CD4-positive, alpha-beta memory T cell (primary cell): ENCODE measurements at regions not wholly inside any gene's neighbourhood (a gene's known extent, or its start where the extent isn't known, plus 50 kb on each side); places are given as distances from the start of the nearest gene placed in this dataset.

Source experiments
- CTCF ChIA-PET: fragments of 350-600 bp; sonication (Branson Sonifier 250); formaldehyde crosslinking; loops from one replicate; lab custom pipeline; 2021; ENCODE audit warnings: inconsistent platforms; ENCODE audit not compliant: partially characterized antibody; lab: Charles Lee
- POLR2A ChIA-PET: fragments of 350-600 bp; sonication (Branson Sonifier 250); formaldehyde crosslinking; loops from one replicate; lab custom pipeline; 2021; ENCODE audit not compliant: partially characterized antibody; lab: Charles Lee
- DNase-seq, 5 donors: peaks; one replicate each; pipeline versions ENCODE4 v3.0.0 to v3.0.0-alpha.2; 2020 to 2022; ENCODE audit warnings: mixed read lengths in 1 of 5
- H3K27ac ChIP-seq: one replicate; pipeline ENCODE4 v1.7.0; 2013; ENCODE audit warnings: low read depth, low read length
- H3K27me3 ChIP-seq: 2 replicates; pipeline ENCODE4 v1.7.0; 2013; ENCODE audit warnings: mild to moderate bottlenecking, low read length, moderate library complexity; ENCODE audit not compliant: insufficient read depth
- H3K36me3 ChIP-seq: 2 replicates; pipeline ENCODE4 v1.7.0; 2013; ENCODE audit warnings: mild to moderate bottlenecking, low read length, moderate library complexity; ENCODE audit not compliant: insufficient read depth
- H3K4me1 ChIP-seq: 2 replicates; pipeline ENCODE4 v1.7.0; 2013; ENCODE audit warnings: mild to moderate bottlenecking, low read length, moderate library complexity; ENCODE audit not compliant: insufficient read depth
- H3K4me3 ChIP-seq, 2 donors: one replicate each; pipeline ENCODE4 v1.7.0; 2013; ENCODE audit warnings: low read length in 2 of 2, mild to moderate bottlenecking in 1 of 2
- H3K9me3 ChIP-seq, 2 donors: one replicate each; pipeline ENCODE4 v1.7.0; 2013; ENCODE audit warnings: low read length in 2 of 2, control low read depth in 1 of 2; ENCODE audit not compliant: control insufficient read depth in 1 of 2
- H3K27ac Mint-ChIP-seq, 7 donors: one replicate each; pipeline ENCODE4 v1.8.0; 2020 to 2021; ENCODE audit warnings: mixed read lengths in 7 of 7, mild to moderate bottlenecking in 6 of 7, inconsistent platforms in 3 of 7, moderate library complexity in 3 of 7
- H3K27me3 Mint-ChIP-seq, 2 donors: one replicate each; pipeline ENCODE4 v1.8.0; 2020 to 2021; ENCODE audit warnings: mixed read lengths in 2 of 2
- H3K36me3 Mint-ChIP-seq, 2 donors: one replicate each; pipeline ENCODE4 v1.8.0; 2020 to 2021; ENCODE audit warnings: mixed read lengths in 2 of 2, inconsistent platforms in 1 of 2, mild to moderate bottlenecking in 1 of 2
- H3K4me1 Mint-ChIP-seq, 4 donors: one replicate each; pipeline ENCODE4 v1.8.0; 2020 to 2021; ENCODE audit warnings: mixed read lengths in 4 of 4, mild to moderate bottlenecking in 1 of 4
- H3K4me3 Mint-ChIP-seq, 8 donors: one replicate each; pipeline ENCODE4 v1.8.0; 2020 to 2021; ENCODE audit warnings: mixed read lengths in 8 of 8, mild to moderate bottlenecking in 7 of 8, moderate library complexity in 6 of 8, inconsistent platforms in 3 of 8
- H3K9me3 Mint-ChIP-seq, 8 donors: one replicate each; pipeline ENCODE4 v1.8.0; 2020 to 2021; ENCODE audit warnings: mixed read lengths in 8 of 8, mild to moderate bottlenecking in 5 of 8, inconsistent platforms in 3 of 8, moderate library complexity in 1 of 8
- intact Hi-C: fragments of 100-400 bp; cut with micrococcal nuclease; formaldehyde crosslinking; loops from one replicate; pipeline ENCODE4 v1.15.1; 2023

- Histone ChIP-seq H3K4me3 (no peak overlapping the region), H3K36me3 (no peaks in the 10 kb centered on the region), H3K9me3 (no peaks in the 10 kb centered on the region), H3K4me1 (no peaks in the 10 kb centered on the region), H3K27me3 (no peaks in the 10 kb centered on the region), H3K27ac (no peak overlapping the region)
- Mint-ChIP-seq H3K4me3 (no peak overlapping the region), H3K4me1 (no peaks in the 10 kb centered on the region), H3K9me3 (peaks cover 0 to 2% (median 0%) of the 10 kb centered on the region in 8 donors), H3K36me3 (no peaks in the 10 kb centered on the region), H3K27me3 (peaks cover 3 to 4% of the 10 kb centered on the region in 2 donors), H3K27ac (no peak overlapping the region)
- no peak for DNase-seq
- intact Hi-C loops = no loop called here
- POLR2A ChIA-PET = no interaction called here
- CTCF ChIA-PET = no interaction called here
Measured at GRCh38 chr3:118791246-118791645, 243.4 kb downstream of the IGSF11 start.

- peaks cover 0 to 2% (median 0%) of the 10 kb centered on the region in 8 donors for H3K9me3 Mint-ChIP-seq
- no peaks in the 10 kb centered on the region for H3K4me1 Mint-ChIP-seq
- CTCF ChIA-PET = no interaction called here
- Histone ChIP-seq H3K9me3 (no peaks in the 10 kb centered on the region), H3K27me3 (no peaks in the 10 kb centered on the region), H3K4me1 (no peaks in the 10 kb centered on the region), H3K36me3 (no peaks in the 10 kb centered on the region), H3K4me3 (no peak overlapping the region), H3K27ac (no peak overlapping the region)
- H3K4me3 Mint-ChIP-seq = no peak overlapping the region
- no peak for DNase-seq
- H3K27ac Mint-ChIP-seq = no peak overlapping the region
- peaks cover 3 to 4% of the 10 kb centered on the region in 2 donors for H3K27me3 Mint-ChIP-seq
- POLR2A ChIA-PET = no interaction called here
- intact Hi-C loops = no loop called here
- H3K36me3 Mint-ChIP-seq = no peaks in the 10 kb centered on the region
Measured at GRCh38 chr3:118792191-118792590, 242.5 kb downstream of the IGSF11 start.

- ChIA-PET CTCF (no interaction called here), POLR2A (no interaction called here)
- Mint-ChIP-seq H3K36me3 (no peaks in the 10 kb centered on the region), H3K4me1 (no peaks in the 10 kb centered on the region), H3K27me3 (peaks cover 3 to 4% of the 10 kb centered on the region in 2 donors), H3K9me3 (peaks cover 0 to 2% (median 0%) of the 10 kb centered on the region in 8 donors), H3K27ac (no peak overlapping the region), H3K4me3 (no peak overlapping the region)
- H3K27ac ChIP-seq = no peak overlapping the region
- H3K36me3 ChIP-seq = no peaks in the 10 kb centered on the region
- H3K4me1 ChIP-seq = no peaks in the 10 kb centered on the region
- DNase-seq = no peak
- intact Hi-C loops = no loop called here
- no peak overlapping the region for H3K4me3 ChIP-seq
- H3K27me3 ChIP-seq = no peaks in the 10 kb centered on the region
- no peaks in the 10 kb centered on the region for H3K9me3 ChIP-seq
Measured at GRCh38 chr3:118793176-118793575, 241.5 kb downstream of the IGSF11 start.

DNA sequence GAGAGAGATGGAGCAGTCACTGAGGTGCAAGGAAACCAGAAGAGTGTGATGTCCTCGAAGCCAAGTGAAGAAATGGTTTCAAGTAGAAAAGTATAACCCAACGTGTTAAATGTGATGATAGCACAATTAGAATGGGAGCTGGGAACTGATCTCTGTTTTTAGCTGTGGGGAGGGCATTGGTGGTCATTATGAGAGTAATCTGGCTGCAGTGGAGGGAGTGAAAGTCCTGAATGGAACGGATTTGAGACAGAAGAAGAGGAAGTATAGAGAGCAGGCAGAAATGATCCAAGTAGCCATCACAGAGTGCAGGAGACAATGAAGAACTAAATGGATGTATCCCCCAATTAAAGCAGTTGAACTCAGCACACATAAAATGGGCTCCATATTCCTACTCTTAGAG, 235.3 kb downstream of the IGSF11 start:
- ChIA-PET POLR2A (no interaction called here), CTCF (no interaction called here)
- H3K4me3 ChIP-seq = no peak overlapping the region
- H3K4me3 Mint-ChIP-seq = no peak overlapping the region
- H3K36me3 Mint-ChIP-seq = no peaks in the 10 kb centered on the region
- no peaks in the 10 kb centered on the region for H3K4me1 ChIP-seq
- no peak overlapping the region for H3K27ac ChIP-seq
- H3K36me3 ChIP-seq = no peaks in the 10 kb centered on the region
- peaks cover 0 to 2% of the 10 kb centered on the region in 2 donors for H3K27me3 Mint-ChIP-seq
- H3K4me1 Mint-ChIP-seq = no peaks in the 10 kb centered on the region
- no peak overlapping the region for H3K27ac Mint-ChIP-seq
- intact Hi-C loops = no loop called here
- H3K9me3 ChIP-seq = no peaks in the 10 kb centered on the region
- peaks cover 0 to 2% (median 0%) of the 10 kb centered on the region in 8 donors for H3K9me3 Mint-ChIP-seq
- H3K27me3 ChIP-seq = no peaks in the 10 kb centered on the region
- DNase-seq = no peak

- H3K4me3 Mint-ChIP-seq = no peak overlapping the region
- H3K36me3 Mint-ChIP-seq = no peaks in the 10 kb centered on the region
- H3K27ac Mint-ChIP-seq = no peak overlapping the region
- intact Hi-C loops = no loop called here
- H3K36me3 ChIP-seq = no peaks in the 10 kb centered on the region
- no peak for DNase-seq
- ChIA-PET POLR2A (no interaction called here), CTCF (no interaction called here)
- H3K27ac ChIP-seq = no peak overlapping the region
- H3K4me1 Mint-ChIP-seq = no peaks in the 10 kb centered on the region
- no peak overlapping the region for H3K4me3 ChIP-seq
- no peaks in the 10 kb centered on the region for H3K9me3 ChIP-seq
- H3K27me3 ChIP-seq = no peaks in the 10 kb centered on the region
- H3K27me3 Mint-ChIP-seq = peaks cover 1 to 3% of the 10 kb centered on the region in 2 donors
- peaks cover 0 to 2% (median 0%) of the 10 kb centered on the region in 8 donors for H3K9me3 Mint-ChIP-seq
- no peaks in the 10 kb centered on the region for H3K4me1 ChIP-seq
Measured at GRCh38 chr3:118801899-118802298, 232.7 kb downstream of the IGSF11 start.

DNA sequence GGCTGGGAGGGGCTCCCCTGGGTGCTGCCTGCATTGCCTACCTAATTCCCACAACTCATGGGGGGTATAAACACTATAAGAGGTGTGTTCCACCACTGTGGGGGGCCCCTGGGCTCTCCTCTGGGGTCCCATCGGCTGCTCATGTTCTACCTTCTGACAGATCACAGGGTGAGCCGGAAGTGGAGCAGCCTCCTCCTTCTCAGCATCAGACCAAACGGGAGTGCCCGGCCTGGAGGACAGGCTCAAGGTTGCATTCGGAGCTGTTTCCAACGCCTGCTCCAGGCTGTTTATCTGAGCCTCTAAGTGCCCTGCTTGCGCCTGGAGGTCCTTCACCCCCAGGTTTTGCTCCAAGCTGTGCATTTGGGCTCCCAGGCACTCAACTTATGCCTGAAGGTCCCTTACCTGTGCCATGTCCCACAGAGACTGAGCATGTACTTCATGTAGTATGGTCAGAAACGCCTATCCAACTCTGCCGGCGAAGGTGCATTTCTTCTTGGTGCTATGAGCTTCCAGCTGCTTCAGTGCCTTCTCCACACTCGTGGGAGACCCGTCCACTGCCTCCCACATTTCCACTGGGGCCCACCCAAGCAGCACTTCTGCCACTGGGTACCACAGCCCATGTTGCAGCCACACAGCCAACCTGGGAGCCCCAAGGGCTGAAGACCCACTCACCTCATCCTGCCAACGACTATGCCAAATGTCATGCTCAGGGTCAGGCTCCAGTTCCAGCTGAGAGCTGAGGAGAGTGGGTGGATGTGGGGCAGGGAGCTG, 232.1 kb downstream of the IGSF11 start:
- no peak overlapping the region for H3K27ac Mint-ChIP-seq
- Histone ChIP-seq H3K4me1 (no peaks in the 10 kb centered on the region), H3K9me3 (no peaks in the 10 kb centered on the region), H3K4me3 (no peak overlapping the region), H3K36me3 (no peaks in the 10 kb centered on the region), H3K27me3 (no peaks in the 10 kb centered on the region), H3K27ac (no peak overlapping the region)
- DNase-seq = no peak
- peaks cover 0 to 2% (median 0%) of the 10 kb centered on the region in 8 donors for H3K9me3 Mint-ChIP-seq
- H3K4me1 Mint-ChIP-seq = no peaks in the 10 kb centered on the region
- no peak overlapping the region for H3K4me3 Mint-ChIP-seq
- CTCF ChIA-PET = no interaction called here
- POLR2A ChIA-PET = no interaction called here
- intact Hi-C loops = no loop called here
- H3K27me3 Mint-ChIP-seq = peaks cover 2 to 7% of the 10 kb centered on the region in 2 donors
- no peaks in the 10 kb centered on the region for H3K36me3 Mint-ChIP-seq

GRCh38 chr3:118803096-118803476, 231.6 kb downstream of the IGSF11 start:
- Histone ChIP-seq H3K36me3 (no peaks in the 10 kb centered on the region), H3K27me3 (no peaks in the 10 kb centered on the region), H3K4me3 (no peak overlapping the region), H3K9me3 (no peaks in the 10 kb centered on the region), H3K4me1 (no peaks in the 10 kb centered on the region), H3K27ac (no peak overlapping the region)
- POLR2A ChIA-PET = no interaction called here
- H3K27me3 Mint-ChIP-seq = peaks cover 2 to 7% of the 10 kb centered on the region in 2 donors
- no peaks in the 10 kb centered on the region for H3K36me3 Mint-ChIP-seq
- H3K4me1 Mint-ChIP-seq = no peaks in the 10 kb centered on the region
- intact Hi-C loops = no loop called here
- peaks cover 0 to 2% (median 0%) of the 10 kb centered on the region in 8 donors for H3K9me3 Mint-ChIP-seq
- no peak overlapping the region for H3K4me3 Mint-ChIP-seq
- no peak overlapping the region for H3K27ac Mint-ChIP-seq
- no peak for DNase-seq
- CTCF ChIA-PET = no interaction called here
